Fibroblast of lung (primary cell): ENCODE measurements at regions not wholly inside any gene's neighbourhood (a gene's known extent, or its start where the extent isn't known, plus 50 kb on each side); places are given as distances from the start of the nearest gene placed in this dataset.

Experiments used
- CTCF ChIP-seq, 2 donors: IDR thresholded peaks in 1 of 2; conservative IDR thresholded peaks in 1 of 2; 1 replicate in 1 of 2; 2 replicates in 1 of 2; pipeline ENCODE4 v1.5.1; 2011 to 2012; ENCODE audit warnings: low read length in 2 of 2, control low read depth in 1 of 2, inconsistent platforms in 1 of 2, low read depth in 1 of 2, mild to moderate bottlenecking in 1 of 2
- EZH2 ChIP-seq: IDR thresholded peaks from 2 replicates; pipeline ENCODE4 v1.5.1; 2012; ENCODE audit warnings: low read length, control low read depth, mild to moderate bottlenecking; ENCODE audit errors: missing control alignments

- TF ChIP-seq CTCF (conservative IDR thresholded peaks at IDR 0.05 in 1 of 2, IDR thresholded peaks at IDR 0.05 in 1 of 2; ENCODE audit: low read depth in 1 of 2, low read length in 2 of 2): no peak
- no peak for TF ChIP-seq EZH2
Measured at GRCh38 chr13:65159803-65160202, 2070.3 kb downstream of the PCDH9 start.
